ENCODE measurements at regions not wholly inside any gene's neighbourhood (a gene's known extent, or its start where the extent isn't known, plus 50 kb on each side); places are given as distances from the start of the nearest gene placed in this dataset.

GRCh38 chr4:180179146-180179545 lies 2064.1 kb upstream of the TENM3 start:
- TF ChIP-seq, protein P1, sequence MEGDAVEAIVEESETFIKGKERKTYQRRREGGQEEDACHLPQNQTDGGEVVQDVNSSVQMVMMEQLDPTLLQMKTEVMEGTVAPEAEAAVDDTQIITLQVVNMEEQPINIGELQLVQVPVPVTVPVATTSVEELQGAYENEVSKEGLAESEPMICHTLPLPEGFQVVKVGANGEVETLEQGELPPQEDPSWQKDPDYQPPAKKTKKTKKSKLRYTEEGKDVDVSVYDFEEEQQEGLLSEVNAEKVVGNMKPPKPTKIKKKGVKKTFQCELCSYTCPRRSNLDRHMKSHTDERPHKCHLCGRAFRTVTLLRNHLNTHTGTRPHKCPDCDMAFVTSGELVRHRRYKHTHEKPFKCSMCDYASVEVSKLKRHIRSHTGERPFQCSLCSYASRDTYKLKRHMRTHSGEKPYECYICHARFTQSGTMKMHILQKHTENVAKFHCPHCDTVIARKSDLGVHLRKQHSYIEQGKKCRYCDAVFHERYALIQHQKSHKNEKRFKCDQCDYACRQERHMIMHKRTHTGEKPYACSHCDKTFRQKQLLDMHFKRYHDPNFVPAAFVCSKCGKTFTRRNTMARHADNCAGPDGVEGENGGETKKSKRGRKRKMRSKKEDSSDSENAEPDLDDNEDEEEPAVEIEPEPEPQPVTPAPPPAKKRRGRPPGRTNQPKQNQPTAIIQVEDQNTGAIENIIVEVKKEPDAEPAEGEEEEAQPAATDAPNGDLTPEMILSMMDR (conservative IDR thresholded peaks at IDR 0.05; ENCODE audit: low read length): no peak
- DNase-seq (ENCODE audit: low read depth): no peak
- no peak overlapping the region for H3K4me3 ChIP-seq (ENCODE audit: low read length)

- DNase-seq (ENCODE audit: low read depth): no peak
- TF ChIP-seq, protein P1 (conservative IDR thresholded peaks at IDR 0.05; ENCODE audit: low read length): no peak
- H3K4me3 ChIP-seq (ENCODE audit: low read length): no peak overlapping the region
Observed at GRCh38 chr4:180189666-180190065, 2053.5 kb upstream of the TENM3 start.

- DNase-seq (ENCODE audit: low read depth): no peak
- H3K4me3 ChIP-seq (ENCODE audit: low read length): no peak overlapping the region
- TF ChIP-seq, protein P1 (conservative IDR thresholded peaks at IDR 0.05; ENCODE audit: low read length): no peak
Observed at GRCh38 chr4:180190382-180190781, 2052.8 kb upstream of the TENM3 start.

DNA sequence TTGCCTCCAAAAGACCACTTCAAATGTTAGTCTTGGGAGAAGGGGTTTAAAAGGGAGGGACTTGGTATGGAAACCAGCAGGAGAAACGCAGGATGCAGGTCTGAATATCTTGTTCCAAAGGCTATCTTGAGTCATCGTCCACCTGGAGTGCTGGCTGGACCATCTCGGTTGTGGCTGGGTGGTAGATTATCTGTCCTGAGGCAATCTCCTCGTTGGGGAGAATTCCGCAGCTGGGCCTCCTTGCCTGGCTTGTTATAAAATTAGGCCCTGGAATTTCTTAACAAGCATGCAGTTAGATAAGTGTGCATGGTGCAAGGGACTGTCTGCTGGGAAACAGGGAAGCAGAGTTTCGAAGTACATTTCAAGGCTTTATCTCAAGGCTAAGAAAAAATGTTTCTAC lies 2045.7 kb upstream of the TENM3 start:
- H3K4me3 ChIP-seq (ENCODE audit: low read length): no peak overlapping the region
- TF ChIP-seq, protein P1 (conservative IDR thresholded peaks at IDR 0.05; ENCODE audit: low read length): no peak
- DNase-seq (ENCODE audit: low read depth): no peak

- H3K4me3 ChIP-seq (ENCODE audit: low read length): no peak overlapping the region
- no peak for DNase-seq (ENCODE audit: low read depth)
- TF ChIP-seq, protein P1 (conservative IDR thresholded peaks at IDR 0.05; ENCODE audit: low read length): no peak
Observed at GRCh38 chr4:180203349-180203748, 2039.9 kb upstream of the TENM3 start.

GRCh38 chr4:180205276-180205675 lies 2037.9 kb upstream of the TENM3 start:
- no peak for DNase-seq (ENCODE audit: low read depth)
- H3K4me3 ChIP-seq (ENCODE audit: low read length): no peak overlapping the region
- TF ChIP-seq, protein P1 (conservative IDR thresholded peaks at IDR 0.05; ENCODE audit: low read length): no peak

DNA sequence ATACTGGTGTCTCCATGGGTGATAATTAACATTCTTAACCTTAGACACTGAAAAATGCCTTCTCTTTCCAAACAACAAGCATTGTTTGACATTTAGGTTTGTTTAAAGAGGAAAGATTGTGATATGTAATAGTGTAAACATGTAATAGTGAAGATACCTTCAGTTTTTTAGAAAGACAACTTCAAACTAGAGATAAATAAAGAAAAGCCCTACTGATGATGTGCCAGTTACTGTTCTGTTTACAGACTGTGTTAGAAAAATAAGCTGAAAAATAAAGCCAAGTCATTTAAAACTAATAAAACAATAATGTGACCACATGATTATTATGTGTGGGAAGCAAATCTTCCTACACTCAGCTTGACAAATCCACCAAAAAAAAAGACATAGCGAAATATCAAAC lies 2035.3 kb upstream of the TENM3 start:
- DNase-seq (ENCODE audit: low read depth): no peak
- no peak overlapping the region for H3K4me3 ChIP-seq (ENCODE audit: low read length)
- TF ChIP-seq, protein P1 (conservative IDR thresholded peaks at IDR 0.05; ENCODE audit: low read length): no peak
